ENCODE measurements at regions not wholly inside any gene's neighbourhood (a gene's known extent, or its start where the extent isn't known, plus 50 kb on each side); places are given as distances from the start of the nearest gene placed in this dataset.

DNA sequence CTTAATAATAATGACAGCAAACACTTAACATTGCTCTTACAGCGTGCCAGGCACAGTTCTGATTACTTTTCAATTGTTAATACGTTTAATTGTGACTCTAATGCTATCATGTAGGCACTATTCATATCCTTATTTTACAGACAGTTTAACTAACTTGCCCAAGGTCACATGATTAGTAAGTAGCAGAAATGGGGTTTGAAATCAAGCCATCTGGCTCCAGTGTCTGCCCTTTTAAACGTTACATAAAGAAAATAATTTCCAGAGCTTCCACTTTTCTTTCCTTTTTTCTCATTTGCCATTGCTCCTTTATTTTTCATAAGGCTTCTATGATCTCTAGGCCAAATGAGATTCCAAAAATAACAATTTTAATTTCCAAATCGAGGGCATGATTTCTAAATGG, 50.6 kb upstream of the IKZF2 start:
- H3K4me3 Mint-ChIP-seq: no peak overlapping the region

DNA sequence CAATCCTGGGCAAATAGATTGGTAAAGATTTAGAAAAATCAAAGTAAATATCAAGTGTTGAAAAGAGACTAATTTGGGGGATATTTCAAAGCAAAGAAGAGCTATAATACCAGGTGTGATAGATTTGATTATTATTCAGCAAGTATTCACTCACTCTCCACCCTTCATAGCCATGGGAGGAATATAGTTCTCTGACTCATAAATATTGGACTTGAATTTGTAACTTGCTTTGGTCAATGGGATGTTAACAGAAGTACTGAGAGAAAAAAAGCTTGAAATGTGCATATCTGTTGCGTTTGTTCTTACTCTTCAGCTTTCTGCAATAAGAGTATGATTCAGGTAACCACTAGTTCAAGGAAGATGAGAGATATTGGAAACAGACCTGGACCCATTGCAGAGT, 54.5 kb upstream of the IKZF2 start:
- no peaks in the 10 kb centered on the region for H3K4me1 Mint-ChIP-seq (ENCODE audit: low read depth)
- H3K9me3 Mint-ChIP-seq: no peaks in the 10 kb centered on the region
- H3K36me3 Mint-ChIP-seq (ENCODE audit: low read depth): no peaks in the 10 kb centered on the region
- H3K27me3 Mint-ChIP-seq (ENCODE audit: low read depth): no peaks in the 10 kb centered on the region
- H3K4me3 Mint-ChIP-seq: no peak overlapping the region
- no peak overlapping the region for H3K27ac Mint-ChIP-seq

More for the DNA sequence above, 50.6 kb upstream of the IKZF2 start:
- Mint-ChIP-seq H3K4me1 (ENCODE audit: low read depth) (no peaks in the 10 kb centered on the region), H3K27ac (no peak overlapping the region), H3K27me3 (ENCODE audit: low read depth) (no peaks in the 10 kb centered on the region), H3K36me3 (ENCODE audit: low read depth) (no peaks in the 10 kb centered on the region), H3K9me3 (no peaks in the 10 kb centered on the region)

DNA sequence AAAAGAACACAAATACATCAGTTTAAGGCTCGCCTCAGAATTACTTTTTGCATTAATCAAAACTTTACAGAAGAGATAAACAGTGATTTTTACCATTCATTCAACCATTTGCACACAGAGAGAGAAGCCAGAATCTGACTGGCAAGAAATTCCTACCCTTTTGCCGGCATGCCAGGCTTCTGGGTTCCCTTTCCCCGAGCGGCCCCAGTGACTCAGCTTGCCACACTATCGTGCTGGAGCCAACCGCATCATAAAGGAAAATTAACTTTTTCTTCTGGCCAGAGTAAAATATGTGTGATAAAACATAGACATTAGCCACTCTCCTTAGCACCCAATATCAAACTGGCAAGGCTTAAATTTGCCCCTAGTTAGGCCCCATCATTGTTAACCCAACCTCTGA, 61.8 kb upstream of the IKZF2 start:
- Mint-ChIP-seq H3K27me3 (ENCODE audit: low read depth) (no peaks in the 10 kb centered on the region), H3K9me3 (no peaks in the 10 kb centered on the region), H3K36me3 (ENCODE audit: low read depth) (no peaks in the 10 kb centered on the region), H3K27ac (no peak overlapping the region), H3K4me3 (no peak overlapping the region), H3K4me1 (ENCODE audit: low read depth) (no peaks in the 10 kb centered on the region)

DNA sequence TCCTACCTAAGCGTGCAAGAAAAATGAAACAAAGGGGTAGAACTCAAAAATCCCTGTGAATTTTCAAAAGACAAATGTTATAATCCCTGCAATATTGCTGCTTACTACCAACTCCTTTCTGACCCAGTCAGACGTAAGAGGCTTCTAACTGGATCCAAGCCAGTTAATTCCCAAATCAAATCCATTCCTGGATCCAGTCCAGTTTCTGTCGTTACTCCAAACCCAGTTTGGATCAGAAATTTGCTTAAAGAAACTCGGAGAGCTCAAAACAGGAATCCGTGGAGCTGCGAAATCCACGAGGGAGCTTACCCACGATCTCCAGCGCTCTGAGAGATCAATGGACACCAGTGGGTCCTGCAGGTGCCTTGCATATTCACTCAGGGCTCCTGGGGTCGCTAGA, 62.8 kb upstream of the IKZF2 start:
- H3K9me3 Mint-ChIP-seq: no peaks in the 10 kb centered on the region
- H3K4me1 Mint-ChIP-seq (ENCODE audit: low read depth): no peaks in the 10 kb centered on the region
- no peak overlapping the region for H3K27ac Mint-ChIP-seq
- no peak overlapping the region for H3K4me3 Mint-ChIP-seq
- H3K27me3 Mint-ChIP-seq (ENCODE audit: low read depth): no peaks in the 10 kb centered on the region
- no peaks in the 10 kb centered on the region for H3K36me3 Mint-ChIP-seq (ENCODE audit: low read depth)

DNA sequence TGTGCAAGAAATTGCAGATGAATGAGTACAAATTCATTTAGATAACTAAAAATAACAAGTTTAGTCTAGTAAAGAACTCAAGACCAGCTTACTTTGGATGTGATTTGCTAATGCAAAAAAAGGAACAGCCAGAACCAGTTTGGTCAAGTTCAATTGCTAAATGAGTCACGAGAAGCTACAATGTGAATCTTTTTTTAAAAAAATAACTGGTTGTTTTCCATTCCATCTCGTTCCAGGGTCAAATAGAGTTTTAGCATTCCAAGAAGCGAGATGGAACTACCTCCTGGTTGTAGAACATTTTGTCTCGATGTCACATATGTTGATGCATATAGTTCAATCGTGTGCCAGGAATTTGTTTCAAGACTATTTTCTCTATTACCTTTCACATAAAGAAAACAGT, 65.0 kb upstream of the IKZF2 start:
- Mint-ChIP-seq H3K27me3 (ENCODE audit: low read depth) (no peaks in the 10 kb centered on the region), H3K9me3 (no peaks in the 10 kb centered on the region), H3K4me1 (ENCODE audit: low read depth) (no peaks in the 10 kb centered on the region), H3K4me3 (no peak overlapping the region), H3K27ac (no peak overlapping the region), H3K36me3 (ENCODE audit: low read depth) (no peaks in the 10 kb centered on the region)

DNA sequence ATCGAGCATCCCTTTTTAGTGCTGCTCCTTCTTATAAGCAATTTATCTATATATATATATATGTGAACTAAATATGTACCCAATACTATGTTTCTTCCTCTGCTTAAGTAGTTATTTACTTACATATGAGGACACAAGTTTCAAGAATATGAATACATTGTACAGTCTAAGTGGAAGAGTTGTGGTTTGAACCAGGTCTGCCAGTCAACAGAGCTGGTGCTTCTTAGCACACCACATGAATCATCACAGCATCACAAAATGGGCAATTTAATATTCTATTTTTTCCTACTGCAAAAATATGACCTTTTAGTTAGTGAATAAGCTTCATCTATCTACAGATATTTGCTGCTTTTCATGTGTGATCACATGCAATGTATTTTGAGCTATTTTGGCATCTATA, 64.4 kb upstream of the SPAG16 start:
- Mint-ChIP-seq H3K36me3 (ENCODE audit: low read depth) (no peaks in the 10 kb centered on the region), H3K27ac (no peak overlapping the region), H3K9me3 (no peaks in the 10 kb centered on the region), H3K27me3 (ENCODE audit: low read depth) (no peaks in the 10 kb centered on the region), H3K4me3 (no peak overlapping the region), H3K4me1 (ENCODE audit: low read depth) (no peaks in the 10 kb centered on the region)

DNA sequence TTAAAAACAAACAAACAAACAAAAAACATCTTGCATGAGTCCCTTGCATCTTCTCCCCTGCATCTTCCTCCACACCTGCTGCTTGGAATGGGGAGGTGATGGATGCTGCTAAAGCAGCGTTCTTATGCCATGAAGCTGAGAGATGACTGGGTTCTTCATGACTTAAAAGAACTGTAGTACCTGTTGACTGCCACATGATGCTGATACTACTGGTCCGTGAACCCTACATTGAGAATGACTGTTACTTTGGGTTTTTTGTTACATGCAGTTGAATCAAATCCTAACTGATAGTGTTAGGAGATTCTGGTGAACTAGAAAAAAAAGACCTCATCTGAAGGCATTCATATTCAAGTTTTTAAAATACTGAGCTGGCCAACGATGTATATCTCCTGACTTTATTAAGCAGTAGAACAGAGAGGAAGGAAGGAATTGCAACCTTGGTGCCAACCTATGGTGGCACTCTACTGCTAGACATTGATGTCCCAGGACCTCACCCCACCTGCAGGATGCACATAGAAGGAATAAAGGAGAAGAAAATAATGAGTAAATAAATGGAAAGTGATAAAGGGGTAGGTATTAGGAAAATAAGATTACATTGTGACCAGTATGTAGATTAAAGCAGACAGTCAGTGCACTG, 63.2 kb upstream of the SPAG16 start:
- H3K4me3 Mint-ChIP-seq: no peak overlapping the region
- H3K36me3 Mint-ChIP-seq (ENCODE audit: low read depth): no peaks in the 10 kb centered on the region
- no peaks in the 10 kb centered on the region for H3K27me3 Mint-ChIP-seq (ENCODE audit: low read depth)
- no peak overlapping the region for H3K27ac Mint-ChIP-seq
- H3K9me3 Mint-ChIP-seq: no peaks in the 10 kb centered on the region
- no peaks in the 10 kb centered on the region for H3K4me1 Mint-ChIP-seq (ENCODE audit: low read depth)

DNA sequence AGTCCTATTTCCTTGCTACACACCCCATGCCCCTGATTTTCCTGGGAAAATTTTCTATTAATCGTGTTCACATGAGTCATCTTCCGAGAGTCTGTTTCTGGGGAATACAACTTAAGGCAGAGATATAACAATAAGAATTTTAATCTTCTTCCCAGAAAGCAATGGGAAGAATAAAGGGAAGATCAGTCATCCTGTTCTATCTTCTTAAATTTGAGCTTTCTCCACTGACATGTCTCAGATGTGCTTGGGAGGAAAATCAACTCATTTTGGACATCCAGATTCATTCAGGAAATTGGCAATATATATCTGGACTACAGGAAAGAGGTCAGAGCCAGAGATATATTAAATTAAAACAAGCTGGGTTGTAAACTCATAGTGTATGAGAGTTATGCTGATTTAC, 62.3 kb upstream of the SPAG16 start:
- H3K4me3 Mint-ChIP-seq: no peak overlapping the region
- H3K9me3 Mint-ChIP-seq: no peaks in the 10 kb centered on the region
- no peak overlapping the region for H3K27ac Mint-ChIP-seq
- no peaks in the 10 kb centered on the region for H3K36me3 Mint-ChIP-seq (ENCODE audit: low read depth)
- no peaks in the 10 kb centered on the region for H3K27me3 Mint-ChIP-seq (ENCODE audit: low read depth)
- H3K4me1 Mint-ChIP-seq (ENCODE audit: low read depth): no peaks in the 10 kb centered on the region

DNA sequence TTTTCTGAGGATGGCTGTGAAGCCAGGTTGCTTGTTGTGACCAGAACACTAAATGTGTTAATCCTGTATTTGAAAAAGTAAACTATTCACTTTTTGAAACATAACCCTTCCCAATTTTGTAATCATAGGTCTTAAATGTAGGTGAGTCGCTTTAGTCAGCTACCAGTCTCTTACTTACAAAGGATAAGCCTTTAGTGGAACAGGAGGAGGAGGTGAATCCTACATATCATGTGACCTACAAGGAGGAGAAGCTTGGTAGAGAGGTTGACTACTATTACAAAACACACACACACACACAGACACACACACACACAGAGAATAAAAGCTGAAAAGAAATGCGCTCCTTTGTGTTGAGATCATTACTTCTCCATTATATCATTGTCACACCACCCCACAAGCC, 59.9 kb upstream of the SPAG16 start:
- Mint-ChIP-seq H3K4me3 (no peak overlapping the region), H3K36me3 (ENCODE audit: low read depth) (no peaks in the 10 kb centered on the region), H3K9me3 (no peaks in the 10 kb centered on the region), H3K27ac (no peak overlapping the region), H3K27me3 (ENCODE audit: low read depth) (no peaks in the 10 kb centered on the region), H3K4me1 (ENCODE audit: low read depth) (peaks cover 2% of the 10 kb centered on the region)

DNA sequence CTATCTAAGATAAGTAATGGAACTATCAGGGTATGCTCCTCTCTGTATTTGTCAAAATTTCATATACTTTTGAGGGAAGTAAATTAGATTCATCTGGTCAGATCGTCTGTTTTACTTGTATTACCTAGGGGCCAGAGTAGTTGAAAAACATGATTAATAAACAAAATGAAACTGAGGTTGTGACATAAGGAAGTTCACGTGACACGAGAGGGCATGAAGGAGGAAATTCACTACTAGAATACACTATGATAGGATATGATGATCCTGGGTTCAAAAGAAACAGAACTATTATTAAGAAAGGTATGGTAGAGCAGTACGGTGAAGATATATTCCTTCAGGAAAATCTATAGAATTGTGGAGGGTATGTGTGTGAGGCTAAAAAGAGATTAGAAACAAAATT, 58.4 kb upstream of the SPAG16 start:
- peaks cover 2% of the 10 kb centered on the region for H3K4me1 Mint-ChIP-seq (ENCODE audit: low read depth)
- no peak overlapping the region for H3K4me3 Mint-ChIP-seq
- H3K36me3 Mint-ChIP-seq (ENCODE audit: low read depth): no peaks in the 10 kb centered on the region
- H3K27ac Mint-ChIP-seq: no peak overlapping the region
- H3K27me3 Mint-ChIP-seq (ENCODE audit: low read depth): no peaks in the 10 kb centered on the region
- no peaks in the 10 kb centered on the region for H3K9me3 Mint-ChIP-seq

DNA sequence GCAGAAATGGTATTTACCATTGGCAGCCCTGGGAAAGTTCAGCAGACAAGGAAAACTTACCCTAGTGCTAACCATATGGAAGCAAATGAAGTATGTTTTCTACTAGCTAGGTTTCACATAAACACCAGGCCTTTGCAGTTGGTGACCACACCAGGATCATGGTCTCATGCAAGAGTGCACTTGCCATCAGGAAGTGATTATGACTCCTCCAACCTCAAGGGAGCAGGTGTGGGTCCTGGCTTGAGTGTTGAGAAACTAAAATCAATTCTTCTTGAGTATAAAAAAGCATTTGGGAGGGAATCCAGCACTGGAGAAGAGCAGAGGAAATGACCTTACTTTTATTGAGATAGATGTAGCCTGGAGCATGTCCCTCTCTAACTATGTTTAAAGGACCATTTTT, 56.8 kb upstream of the SPAG16 start:
- Mint-ChIP-seq H3K4me1 (ENCODE audit: low read depth) (peaks cover 2% of the 10 kb centered on the region), H3K27me3 (ENCODE audit: low read depth) (no peaks in the 10 kb centered on the region), H3K36me3 (ENCODE audit: low read depth) (no peaks in the 10 kb centered on the region), H3K27ac (no peak overlapping the region), H3K9me3 (no peaks in the 10 kb centered on the region), H3K4me3 (no peak overlapping the region)

DNA sequence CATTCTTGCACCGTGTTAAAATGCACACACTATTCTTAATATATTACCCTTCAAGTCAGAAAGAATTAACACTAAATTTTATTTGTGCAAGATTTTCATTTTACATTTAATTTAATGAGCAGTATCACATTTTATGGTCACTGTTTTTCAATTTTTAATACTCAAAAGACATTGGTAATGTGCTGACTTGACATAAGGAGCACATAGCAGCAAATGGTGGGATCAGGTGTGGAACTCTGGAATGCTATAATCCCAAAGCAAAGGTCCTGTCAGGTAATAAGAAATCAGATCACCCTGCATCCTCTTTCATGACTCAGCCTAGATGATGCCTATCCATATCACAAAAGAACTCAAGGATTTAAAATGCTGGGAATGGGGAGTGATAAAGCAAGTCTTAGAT, 55.6 kb upstream of the SPAG16 start:
- Mint-ChIP-seq H3K4me1 (ENCODE audit: low read depth) (peaks cover 9% of the 10 kb centered on the region), H3K36me3 (ENCODE audit: low read depth) (no peaks in the 10 kb centered on the region), H3K9me3 (no peaks in the 10 kb centered on the region), H3K27me3 (ENCODE audit: low read depth) (peaks cover 10% of the 10 kb centered on the region), H3K4me3 (no peak overlapping the region), H3K27ac (no peak overlapping the region)

DNA sequence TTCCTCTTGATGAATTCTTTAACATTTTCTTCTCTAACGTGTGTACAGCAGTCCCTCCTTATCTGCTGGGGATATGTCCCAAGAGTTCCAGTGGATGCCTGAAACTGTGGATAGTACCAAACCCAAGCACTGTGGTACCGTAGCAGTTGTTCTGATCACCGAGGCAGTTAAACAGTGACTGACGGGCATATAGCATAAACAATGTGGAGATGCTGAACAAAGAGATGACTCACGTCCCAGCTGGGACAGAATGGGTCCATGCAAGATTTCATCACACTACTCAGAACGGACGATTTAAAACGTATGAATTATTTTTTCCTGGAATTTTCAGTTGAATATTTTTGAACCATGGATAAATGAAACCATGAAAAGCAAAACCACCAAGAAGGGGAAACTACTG, 54.5 kb upstream of the SPAG16 start:
- H3K27ac Mint-ChIP-seq: no peak overlapping the region
- H3K9me3 Mint-ChIP-seq: no peaks in the 10 kb centered on the region
- no peak overlapping the region for H3K4me3 Mint-ChIP-seq
- no peaks in the 10 kb centered on the region for H3K36me3 Mint-ChIP-seq (ENCODE audit: low read depth)
- peaks cover 14% of the 10 kb centered on the region for H3K4me1 Mint-ChIP-seq (ENCODE audit: low read depth)
- peaks cover 10% of the 10 kb centered on the region for H3K27me3 Mint-ChIP-seq (ENCODE audit: low read depth)

DNA sequence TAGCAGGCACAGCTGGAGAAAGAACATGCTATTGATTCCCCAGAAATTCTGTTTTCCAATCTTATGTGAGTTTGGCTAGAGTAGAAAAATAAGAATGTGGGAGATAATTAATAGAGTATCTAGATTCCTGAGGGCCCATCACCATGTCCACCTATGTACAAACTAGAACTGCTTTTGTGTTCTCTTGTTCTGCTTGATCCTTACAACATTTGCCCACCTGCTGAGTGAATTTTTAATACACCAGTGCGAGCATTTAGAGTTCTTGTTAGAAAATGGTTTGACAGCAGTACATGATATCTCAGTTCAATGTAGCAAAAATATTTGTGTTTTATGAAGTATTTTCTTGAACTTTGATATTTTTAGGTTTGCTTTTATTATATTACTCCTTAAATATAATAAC, 52.3 kb upstream of the SPAG16 start:
- Mint-ChIP-seq H3K27me3 (ENCODE audit: low read depth) (peaks cover 14% of the 10 kb centered on the region), H3K4me1 (ENCODE audit: low read depth) (peaks cover 14% of the 10 kb centered on the region), H3K27ac (no peak overlapping the region), H3K9me3 (no peaks in the 10 kb centered on the region), H3K4me3 (no peak overlapping the region), H3K36me3 (ENCODE audit: low read depth) (no peaks in the 10 kb centered on the region)

DNA sequence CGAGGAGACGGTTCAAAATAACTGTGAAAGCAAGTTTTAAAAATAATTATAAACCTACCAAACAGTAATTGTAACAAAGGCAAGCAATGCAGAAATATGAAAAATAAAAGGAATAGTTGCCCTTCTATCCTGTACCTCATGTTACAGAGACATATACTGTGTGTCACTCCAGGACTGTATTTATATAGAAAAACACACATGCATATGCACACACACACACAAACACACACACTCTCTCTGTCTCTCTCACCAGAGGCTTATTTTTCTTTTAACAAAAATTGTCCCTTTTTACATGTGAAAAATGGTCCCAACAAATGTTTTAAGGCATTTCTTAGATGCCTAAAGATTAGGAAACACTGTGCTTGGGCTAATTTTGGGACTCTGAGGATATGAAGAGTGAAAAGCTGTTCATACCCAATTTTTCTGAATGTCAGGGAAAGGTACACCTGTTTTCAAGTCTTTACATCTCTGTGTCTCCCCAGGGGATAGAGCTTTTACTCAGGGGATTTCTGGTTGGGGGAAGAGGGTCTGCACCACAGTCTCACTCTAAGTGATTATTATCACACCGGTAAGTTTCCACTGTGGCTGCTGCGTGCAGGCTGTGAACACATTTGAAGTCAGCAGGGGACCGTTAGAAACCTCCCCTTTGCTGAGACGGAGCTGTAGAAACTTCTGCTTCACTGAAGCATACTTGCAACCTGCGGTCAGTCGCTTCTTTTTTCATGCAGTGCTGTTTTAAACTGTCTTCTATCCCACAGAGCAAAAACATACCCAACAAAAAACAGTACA, 51.4 kb upstream of the SPAG16 start:
- H3K36me3 Mint-ChIP-seq (ENCODE audit: low read depth): no peaks in the 10 kb centered on the region
- peak overlapping the region; percentile 14 for H3K4me3 Mint-ChIP-seq
- peaks cover 12% of the 10 kb centered on the region for H3K4me1 Mint-ChIP-seq (ENCODE audit: low read depth)
- peaks cover 19% of the 10 kb centered on the region for H3K27me3 Mint-ChIP-seq (ENCODE audit: low read depth)
- no peaks in the 10 kb centered on the region for H3K9me3 Mint-ChIP-seq
- peak overlapping the region; percentile 65 for H3K27ac Mint-ChIP-seq

All from T-helper 1 cell treated with Interleukin-12 subunit alpha and Interleukin-12 subunit beta and Interleukin-4 antibody, amounts not matched to agents 30 μg/mL and 1 μg/mL, for 36 hours (primary cell).